ENCODE measurements at regions not wholly inside any gene's neighbourhood (a gene's known extent, or its start where the extent isn't known, plus 50 kb on each side); places are given as distances from the start of the nearest gene placed in this dataset.

GRCh38 chr11:112797648-112798293 lies 163.4 kb upstream of the NCAM1 start:
- no peaks in the 10 kb centered on the region for H3K36me3 Mint-ChIP-seq
- peak overlapping the region in 1 of 7 donors; percentile 32 for H3K27ac Mint-ChIP-seq
- intact Hi-C loops (cut with micrococcal nuclease), result loop anchor here (5.0 to 10.0 kb wide), 2 partner anchors 210 to 487 kb away; no protein-coding TSS in a partner anchor
- H3K9me3 ChIP-seq (replicated peaks in 1 of 2; ENCODE audit: control insufficient read depth in 1 of 2, insufficient read depth in 1 of 2, low read length in 2 of 2), result no peaks in the 10 kb centered on the region
- WGBS (ENCODE audit: insufficient coverage), result 76% methylated on average over 11 of the region's 14 CpGs
- H4K20me1 ChIP-seq (ENCODE audit: insufficient read depth, low read length), result no peaks in the 10 kb centered on the region
- H3K27me3 Mint-ChIP-seq (ENCODE audit: low read depth in 3 of 3), result peaks cover 0 to 4% (median 1%) of the 10 kb centered on the region in 3 donors
- H3K27ac ChIP-seq (ENCODE audit: low read depth in 1 of 2, low read length in 2 of 2), result no peak overlapping the region
- no peaks in the 10 kb centered on the region for H3K36me3 ChIP-seq (replicated peaks in 1 of 2; ENCODE audit: control insufficient read depth in 1 of 2, insufficient read depth in 2 of 2, low read length in 2 of 2)
- no peaks in the 10 kb centered on the region for H3K27me3 ChIP-seq (ENCODE audit: control insufficient read depth in 2 of 2, insufficient read depth in 2 of 2, low read length in 2 of 2)
- peaks cover 0 to 2% (median 0%) of the 10 kb centered on the region in 7 donors for H3K9me3 Mint-ChIP-seq
- no peaks in the 10 kb centered on the region for H3K79me2 ChIP-seq (ENCODE audit: insufficient read depth, low read length)
- peaks cover 8% of the 10 kb centered on the region for H3K4me1 Mint-ChIP-seq
- H3K4me1 ChIP-seq (ENCODE audit: control insufficient read depth in 1 of 2, insufficient read depth in 2 of 2, low read length in 2 of 2), result no peaks in the 10 kb centered on the region
- H3K4me3 Mint-ChIP-seq, result peak overlapping the region; percentile 40 to 72
- peak overlapping the region; percentile 46 for H3K4me2 ChIP-seq (replicated peaks; ENCODE audit: extremely low read depth, low read length, poor library complexity, severe bottlenecking)
- H3K9ac ChIP-seq (ENCODE audit: insufficient read depth, low read length, poor library complexity, severe bottlenecking), result no peak overlapping the region
- DNase-seq, result peak; percentile 1 to 13 (median 2)
- TF ChIP-seq CTCF (IDR thresholded peaks at IDR 0.05), result peak; percentile 38
- peak overlapping the region; percentile 66 for H2AFZ ChIP-seq (ENCODE audit: insufficient read depth, low read depth, low read length, poor library complexity, severe bottlenecking)
- H3K4me3 ChIP-seq (replicated peaks in 1 of 3; ENCODE audit: low read depth in 2 of 3, low read length in 3 of 3), result peak overlapping the region in 1 of 3 experiments; percentile 47

- H3K9ac ChIP-seq (ENCODE audit: insufficient read depth, low read length, poor library complexity, severe bottlenecking), result no peak overlapping the region
- no peak overlapping the region for H3K4me3 ChIP-seq (replicated peaks in 1 of 3; ENCODE audit: low read depth in 2 of 3, low read length in 3 of 3)
- no peaks in the 10 kb centered on the region for H3K27me3 ChIP-seq (ENCODE audit: control insufficient read depth in 2 of 2, insufficient read depth in 2 of 2, low read length in 2 of 2)
- Mint-ChIP-seq H3K27me3 (ENCODE audit: low read depth in 3 of 3) (peaks cover 0 to 5% (median 3%) of the 10 kb centered on the region in 3 donors), H3K36me3 (no peaks in the 10 kb centered on the region), H3K27ac (no peak overlapping the region), H3K4me3 (no peak overlapping the region), H3K4me1 (peaks cover 8% of the 10 kb centered on the region), H3K9me3 (peaks cover 0 to 5% (median 3%) of the 10 kb centered on the region in 7 donors)
- no peaks in the 10 kb centered on the region for H3K79me2 ChIP-seq (ENCODE audit: insufficient read depth, low read length)
- H2AFZ ChIP-seq (ENCODE audit: insufficient read depth, low read depth, low read length, poor library complexity, severe bottlenecking), result no peak overlapping the region
- intact Hi-C loops (cut with micrococcal nuclease), result no loop called here
- no peaks in the 10 kb centered on the region for H3K36me3 ChIP-seq (replicated peaks in 1 of 2; ENCODE audit: control insufficient read depth in 1 of 2, insufficient read depth in 2 of 2, low read length in 2 of 2)
- no peak for TF ChIP-seq CTCF (IDR thresholded peaks at IDR 0.05)
- 100% methylated on average over 9 of the region's 11 CpGs for WGBS (ENCODE audit: insufficient coverage)
- no peaks in the 10 kb centered on the region for H3K4me1 ChIP-seq (ENCODE audit: control insufficient read depth in 1 of 2, insufficient read depth in 2 of 2, low read length in 2 of 2)
- DNase-seq, result no peak
- H4K20me1 ChIP-seq (ENCODE audit: insufficient read depth, low read length), result no peaks in the 10 kb centered on the region
- no peaks in the 10 kb centered on the region for H3K9me3 ChIP-seq (replicated peaks in 1 of 2; ENCODE audit: control insufficient read depth in 1 of 2, insufficient read depth in 1 of 2, low read length in 2 of 2)
- H3K27ac ChIP-seq (ENCODE audit: low read depth in 1 of 2, low read length in 2 of 2), result no peak overlapping the region
- H3K4me2 ChIP-seq (replicated peaks; ENCODE audit: extremely low read depth, low read length, poor library complexity, severe bottlenecking), result no peak overlapping the region
These were observed 160.0 kb upstream of the NCAM1 start for GRCh38 chr11:112801025-112801816.
